GM21360 (cell line): ENCODE measurements at regions not wholly inside any gene's neighbourhood (a gene's known extent, or its start where the extent isn't known, plus 50 kb on each side); places are given as distances from the start of the nearest gene placed in this dataset.

Experiments used
- ATAC-seq: cut with Tn5 transposase; IDR thresholded peaks from one replicate; pipeline ENCODE4 v1.9.1; 2021; ENCODE audit warnings: mild to moderate bottlenecking, moderate library complexity; ENCODE audit not compliant: unreplicated experiment

DNA sequence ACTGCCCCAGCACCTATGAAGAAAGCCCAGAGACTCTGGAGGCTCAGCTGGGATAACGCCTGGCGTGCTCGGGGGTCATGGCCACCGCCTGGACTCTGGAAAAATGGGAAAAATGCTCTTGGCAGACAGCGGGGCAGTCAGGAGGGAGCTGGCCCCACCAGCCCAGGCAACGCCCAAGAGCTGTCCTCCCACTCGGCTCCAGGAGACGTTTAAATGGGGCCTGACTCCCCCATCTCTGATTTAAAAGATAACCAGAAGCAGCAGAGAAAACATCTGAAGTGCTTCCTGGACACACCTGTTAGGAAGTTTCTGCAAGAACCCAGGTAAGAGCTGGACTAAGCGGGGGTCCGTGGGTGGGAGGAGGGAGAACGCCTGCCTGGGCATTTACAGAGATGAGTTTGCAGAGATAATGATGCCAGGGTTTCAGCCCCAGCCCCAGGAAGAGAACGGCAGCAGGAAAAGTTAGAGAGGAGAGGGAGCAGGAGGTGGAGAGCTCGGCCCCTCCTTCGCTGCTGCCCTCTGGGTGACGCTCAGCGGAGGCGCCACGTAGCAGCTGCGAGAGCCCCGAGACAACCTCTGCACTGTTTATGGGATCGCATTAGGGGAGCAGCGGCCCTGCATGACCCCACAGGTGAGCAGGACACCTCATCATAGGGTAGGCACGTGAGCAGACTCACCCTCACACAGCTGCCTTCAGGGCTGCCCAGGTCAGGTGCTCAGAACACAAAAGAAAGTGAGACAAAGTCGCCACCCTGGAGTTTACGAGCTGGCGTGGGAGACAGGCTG is 83.5 kb upstream of the INSIG1 start:
- ATAC-seq: no peak

DNA sequence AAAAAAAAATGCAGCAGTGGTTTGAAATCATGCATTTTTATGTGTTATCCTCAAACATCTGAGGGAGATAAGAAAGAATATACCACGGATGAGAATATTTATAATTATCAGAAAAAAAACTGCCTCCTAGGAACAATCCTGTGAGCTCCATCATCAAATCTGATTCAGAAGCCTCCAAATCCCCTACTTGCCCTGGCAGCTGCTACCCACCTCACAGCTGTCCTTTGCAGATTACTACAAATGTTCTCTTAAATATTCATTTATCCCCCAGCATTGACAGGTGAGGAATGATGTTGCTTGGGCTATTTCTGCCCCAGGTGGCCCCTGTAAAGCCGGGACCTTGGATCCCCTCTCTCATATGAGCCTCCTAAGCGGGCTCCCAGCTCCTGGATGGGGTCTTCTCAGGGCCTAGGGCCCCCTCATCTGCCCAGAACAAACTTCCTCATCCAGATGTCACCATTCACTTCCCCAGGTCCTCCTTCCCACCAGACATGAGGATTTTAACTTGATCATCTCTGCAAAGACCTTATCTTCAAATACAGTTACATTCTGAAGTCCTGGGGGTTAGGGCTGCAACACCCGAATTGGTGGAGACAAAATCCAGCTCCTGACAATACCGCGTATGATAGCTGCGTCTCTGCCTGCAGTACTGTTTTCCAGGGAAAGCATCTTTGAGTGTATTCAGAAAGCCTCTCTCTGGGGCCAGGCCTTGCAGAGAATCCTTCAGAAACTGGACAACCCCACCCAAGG is 81.9 kb upstream of the INSIG1 start:
- no peak for ATAC-seq

DNA sequence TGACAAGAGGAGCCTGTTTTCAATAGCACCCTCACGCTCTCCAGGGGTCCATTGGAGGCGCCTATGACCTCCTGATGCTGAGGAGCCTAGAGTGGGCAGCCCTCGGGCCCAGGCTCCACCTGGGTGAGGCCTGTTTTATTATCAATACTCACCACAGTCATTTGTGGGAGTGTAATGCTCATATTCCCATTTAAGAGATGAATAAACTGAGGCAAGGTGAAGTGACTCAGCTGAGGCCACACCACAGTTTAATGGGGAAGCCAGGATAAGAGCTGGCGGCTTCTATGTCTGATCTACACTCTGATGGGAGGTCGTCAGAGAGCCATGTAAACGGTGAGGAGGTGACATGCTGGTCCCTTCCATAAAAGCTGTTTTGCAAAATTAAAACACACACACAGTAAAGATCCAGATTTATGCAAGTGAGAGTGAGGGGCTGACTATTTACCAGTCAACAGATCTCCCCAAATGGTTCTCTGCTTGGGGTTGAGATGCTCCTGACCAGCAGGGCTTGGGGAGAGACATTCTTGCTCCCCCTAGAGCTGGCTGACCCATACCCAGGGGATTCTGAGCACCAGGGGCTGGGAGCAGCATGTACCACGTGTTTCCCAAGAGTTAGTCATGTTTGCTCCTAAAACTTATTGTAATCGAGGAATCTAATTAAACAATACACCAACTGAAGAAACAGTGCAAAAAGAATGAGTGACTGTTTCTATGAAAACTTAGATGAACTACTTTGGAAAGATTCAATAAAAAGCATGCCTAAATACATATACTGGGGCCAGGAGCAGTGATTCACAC is 81.0 kb upstream of the INSIG1 start:
- ATAC-seq: no peak

DNA sequence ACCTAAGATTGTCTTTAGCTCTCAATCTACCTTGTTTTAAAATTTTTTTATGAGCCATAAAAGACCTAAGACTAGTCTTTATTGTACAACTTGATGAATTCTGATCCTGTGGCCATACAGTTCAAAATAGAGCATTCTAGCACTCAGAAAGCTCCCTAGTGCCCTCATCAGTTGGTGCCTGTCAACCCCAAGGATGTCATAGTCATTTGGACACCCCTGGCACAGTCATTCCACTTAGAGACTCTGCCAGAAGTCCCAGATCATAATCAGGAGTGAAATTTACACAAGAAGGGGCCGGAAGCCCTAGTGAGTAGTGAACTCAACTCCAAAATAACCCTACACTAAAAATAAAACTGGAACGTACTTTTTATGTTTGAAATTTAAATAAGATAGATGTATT is 80.0 kb upstream of the INSIG1 start:
- ATAC-seq: no peak

DNA sequence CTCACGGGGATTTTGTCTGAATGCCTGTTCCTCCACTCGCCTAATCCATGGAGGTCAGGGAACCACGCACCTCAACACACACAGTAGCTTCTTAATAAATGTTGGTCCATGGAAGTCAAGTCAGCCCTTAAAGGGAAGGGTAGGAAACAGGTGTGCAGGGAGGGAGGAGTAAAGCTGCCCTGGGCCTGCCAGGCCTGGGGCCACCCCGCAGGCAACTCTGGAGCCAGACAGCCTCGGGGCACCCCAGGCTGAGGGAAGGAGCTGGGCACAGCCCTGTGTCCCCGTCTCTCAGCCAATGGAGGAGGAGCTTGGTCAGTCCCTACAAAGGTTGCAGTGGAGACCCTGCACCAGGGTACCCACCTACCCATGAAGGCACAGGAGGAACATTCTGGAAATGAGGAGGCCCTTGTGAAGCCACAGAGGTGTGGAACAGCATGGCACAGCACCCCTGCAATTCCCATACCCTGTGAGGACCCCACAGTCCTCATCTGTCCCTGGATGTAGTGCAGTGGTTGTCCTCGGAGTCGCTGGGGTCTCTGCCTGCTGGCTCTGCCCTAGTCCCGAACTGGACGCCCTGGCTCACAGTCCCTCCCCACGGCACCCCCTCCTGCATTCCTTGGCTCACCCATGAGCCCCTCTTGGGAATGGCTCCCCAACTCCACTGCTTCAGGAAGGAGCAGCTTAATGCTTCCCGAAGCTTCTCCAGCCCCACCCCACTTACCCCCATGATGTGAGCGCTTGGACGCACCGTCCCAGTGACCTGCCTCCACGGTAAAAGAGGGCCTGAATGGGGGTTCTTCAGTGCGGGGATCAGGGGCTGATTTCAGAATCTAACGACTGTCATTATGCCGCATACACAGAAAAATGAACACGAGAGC is 79.2 kb upstream of the INSIG1 start:
- ATAC-seq: no peak

DNA sequence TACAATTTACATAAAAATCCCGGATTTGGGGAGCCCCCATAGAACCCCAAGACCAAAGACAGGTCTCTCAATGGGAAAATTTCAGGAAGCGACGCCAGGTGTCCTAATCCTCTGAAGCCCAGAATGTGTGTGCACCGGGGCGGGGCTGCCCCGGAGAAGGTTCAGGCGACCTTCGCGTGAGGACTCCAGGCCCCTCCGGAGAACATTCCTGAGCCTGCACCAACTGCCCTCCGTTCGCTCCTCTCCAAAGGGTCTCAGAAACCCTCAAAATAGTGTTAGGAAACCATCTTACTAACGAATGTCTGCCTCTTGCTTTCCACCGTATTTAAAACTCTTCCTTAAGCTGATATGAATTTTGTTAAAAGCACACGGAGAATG is 78.5 kb upstream of the INSIG1 start:
- no peak for ATAC-seq

DNA sequence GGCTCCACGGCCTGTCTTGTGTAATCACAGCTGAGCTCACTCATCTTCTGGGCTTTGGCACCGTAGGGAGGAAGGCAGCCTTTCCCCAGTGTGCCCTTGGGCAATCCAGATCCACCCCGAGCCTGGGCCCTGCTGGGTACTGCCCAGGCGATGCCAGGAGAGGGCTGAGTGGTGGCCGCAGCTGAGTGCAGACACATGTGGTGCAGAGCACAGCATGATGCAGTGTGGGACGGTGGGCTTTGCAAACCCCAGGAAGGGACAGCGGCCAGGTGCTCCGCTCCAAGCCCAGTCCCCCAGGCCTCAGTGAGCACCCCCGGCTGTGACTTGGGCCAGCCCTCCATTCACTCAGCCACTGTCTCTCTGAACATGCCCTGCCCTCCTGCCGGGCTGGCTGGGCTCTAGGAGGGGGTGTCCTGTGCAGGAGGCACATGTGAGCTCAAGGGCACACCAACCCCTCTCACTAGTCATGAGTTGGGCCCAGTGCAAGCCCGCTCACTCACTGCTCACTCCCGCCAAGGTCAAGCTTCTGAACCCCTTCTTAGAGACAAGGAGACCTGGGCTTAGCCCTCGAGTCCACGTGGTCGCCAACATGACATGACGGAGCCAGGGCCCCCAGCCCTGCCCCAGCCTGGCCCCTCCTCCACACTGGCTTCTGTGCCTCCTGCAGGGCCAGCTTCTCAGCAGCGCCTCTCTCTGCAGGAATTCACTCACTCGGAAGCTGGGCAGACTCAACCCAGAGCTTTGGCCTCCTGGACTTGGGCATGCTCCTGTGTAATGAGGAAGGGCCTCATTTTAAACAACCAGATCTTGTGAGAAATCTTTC is 77.5 kb upstream of the INSIG1 start:
- no peak for ATAC-seq

DNA sequence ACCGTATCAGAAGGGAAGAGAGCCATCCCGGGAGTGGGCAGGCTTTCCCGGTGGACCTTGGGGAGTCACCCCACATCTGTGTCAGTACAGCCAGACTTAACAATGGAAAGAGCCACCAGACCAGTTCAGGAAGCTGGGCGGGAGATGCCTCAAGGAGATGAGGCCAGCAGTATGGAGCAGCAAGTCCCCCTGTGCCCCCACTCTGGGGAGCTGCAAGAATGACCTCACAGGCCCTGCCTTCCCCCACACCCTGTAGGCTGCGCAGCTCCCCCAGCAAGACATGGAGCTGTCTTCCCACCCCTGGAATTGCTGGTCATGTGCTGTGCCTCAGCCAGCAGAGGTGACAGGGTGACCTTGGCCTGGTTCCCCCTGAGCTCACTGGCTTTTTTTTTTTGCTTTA is 76.8 kb upstream of the INSIG1 start:
- ATAC-seq: no peak

DNA sequence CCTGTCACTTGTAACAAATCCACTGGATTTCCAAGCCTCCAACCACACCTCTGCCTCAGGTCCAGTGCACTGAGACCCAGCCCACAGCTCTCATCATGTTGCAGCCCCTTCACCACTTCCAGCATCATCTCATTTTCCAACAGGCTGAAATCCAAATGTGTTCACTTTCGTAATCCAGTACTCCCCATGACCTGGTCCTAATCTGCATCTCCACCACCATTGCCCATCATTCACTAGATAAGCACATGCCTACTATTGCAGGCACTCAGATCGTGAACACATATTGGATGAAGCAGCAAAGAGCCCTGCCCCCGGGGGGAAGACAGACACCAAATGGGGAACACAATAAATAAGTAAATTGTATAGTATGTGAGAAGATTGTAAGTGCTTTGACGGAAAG is 76.1 kb upstream of the INSIG1 start:
- no peak for ATAC-seq

DNA sequence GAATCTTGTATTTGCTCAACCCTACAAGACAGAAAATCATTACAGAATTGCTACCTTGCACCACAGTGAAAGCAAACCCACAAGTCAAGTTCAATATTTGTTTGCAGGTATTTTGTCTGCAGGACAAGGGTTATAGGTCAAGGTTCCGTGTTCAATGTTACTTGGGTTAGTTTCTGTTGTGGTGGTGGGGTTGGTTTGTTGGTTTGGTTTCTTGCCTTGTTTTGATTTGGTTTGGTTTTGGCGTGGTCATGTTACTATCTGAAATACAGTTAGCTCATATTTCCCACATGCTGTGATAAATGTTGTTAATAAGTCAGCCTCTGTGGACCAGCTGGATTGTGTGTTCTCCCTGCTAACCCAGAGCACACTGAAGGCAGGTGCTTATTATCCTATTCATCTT is 75.6 kb upstream of the INSIG1 start:
- no peak for ATAC-seq

DNA sequence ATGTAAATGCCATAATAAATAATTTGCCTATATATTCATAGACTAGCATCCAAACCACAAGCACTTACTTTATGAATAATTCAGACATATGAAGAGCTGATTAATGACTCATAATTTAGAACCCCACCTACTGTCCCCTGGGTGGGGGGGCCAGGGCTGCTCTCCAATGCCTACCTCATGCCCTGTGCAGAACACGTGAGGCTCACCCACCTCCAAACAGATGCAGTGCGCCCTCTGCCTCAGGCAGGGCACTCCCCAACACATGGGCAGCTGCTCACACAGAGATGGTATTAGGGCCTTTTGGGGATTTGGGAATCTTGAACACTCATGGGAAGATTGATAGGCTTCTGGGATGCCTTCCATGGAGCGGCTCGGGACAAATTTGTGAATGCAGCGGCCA is 75.1 kb upstream of the INSIG1 start:
- ATAC-seq: no peak

DNA sequence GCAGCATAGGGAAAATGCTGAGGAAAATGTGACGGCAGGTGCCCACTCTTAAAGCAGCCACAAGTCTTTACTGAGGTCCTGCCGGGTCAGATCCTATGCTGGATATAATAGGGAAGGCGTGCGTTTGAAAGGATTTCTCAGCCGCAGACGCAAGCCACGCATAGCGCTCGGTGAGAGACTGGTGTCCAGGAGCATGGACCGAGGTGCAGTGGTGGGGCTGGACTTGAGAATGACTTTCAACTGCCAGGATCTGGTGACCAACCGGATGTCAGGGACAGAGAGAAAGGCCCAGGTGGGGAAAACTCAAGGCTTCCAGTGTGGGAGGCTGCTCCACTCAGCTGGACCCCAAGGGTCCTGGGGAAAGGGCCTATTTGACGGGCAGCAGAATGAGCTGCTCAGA is 74.7 kb upstream of the INSIG1 start:
- ATAC-seq: no peak

DNA sequence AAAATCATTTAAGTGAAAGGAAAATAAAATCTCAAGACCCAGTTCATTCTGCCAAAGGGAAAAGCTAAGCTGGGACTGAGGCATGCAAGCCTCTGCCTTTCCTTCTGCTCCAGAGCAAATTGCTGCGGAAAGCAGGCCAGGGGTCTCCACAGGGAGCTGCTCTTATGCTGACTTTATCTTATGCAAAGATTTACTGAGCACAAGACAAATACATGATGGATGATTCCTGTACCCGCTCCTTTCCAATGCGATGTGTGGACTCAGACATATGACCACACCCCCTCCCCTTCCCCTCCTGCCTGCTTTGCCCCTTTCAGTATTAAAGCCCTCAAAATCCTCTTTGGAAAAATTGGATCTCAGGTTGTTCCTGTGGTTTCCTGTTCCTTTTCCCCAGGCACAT is 74.2 kb upstream of the INSIG1 start:
- ATAC-seq: no peak

DNA sequence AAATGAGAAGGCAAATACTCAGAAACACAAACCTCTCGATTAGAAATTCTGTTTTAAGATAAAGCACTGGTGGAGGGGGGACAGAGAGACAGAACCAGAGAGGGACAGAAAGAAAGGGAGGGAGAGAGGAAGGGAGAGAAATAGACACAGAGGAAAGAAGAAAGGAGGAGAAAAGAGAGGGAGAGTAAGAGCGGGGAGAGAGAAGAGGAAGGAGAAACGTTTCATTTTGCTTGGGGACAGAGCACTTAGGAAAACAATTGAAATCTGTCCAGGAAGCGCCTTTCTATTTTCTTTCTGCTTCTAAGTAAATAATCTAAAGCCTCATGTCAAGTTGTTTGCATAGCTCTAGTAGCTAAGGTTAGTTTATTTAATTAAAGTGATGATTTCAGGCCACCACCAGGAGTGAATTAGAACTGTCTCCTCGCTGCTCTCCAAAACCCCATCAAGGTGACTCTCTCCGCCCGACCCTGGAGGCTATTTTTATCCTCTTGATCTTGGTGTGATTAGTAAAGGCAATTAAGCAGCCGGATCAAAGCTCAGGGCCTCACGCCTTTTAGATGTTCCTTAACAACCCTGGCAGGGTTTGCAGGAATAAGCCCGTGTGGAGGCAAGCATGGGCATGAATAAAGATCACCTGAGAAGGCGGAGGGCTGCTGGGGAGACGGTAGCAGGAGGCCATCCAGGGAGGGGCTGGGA is 73.4 kb upstream of the INSIG1 start:
- no peak for ATAC-seq

DNA sequence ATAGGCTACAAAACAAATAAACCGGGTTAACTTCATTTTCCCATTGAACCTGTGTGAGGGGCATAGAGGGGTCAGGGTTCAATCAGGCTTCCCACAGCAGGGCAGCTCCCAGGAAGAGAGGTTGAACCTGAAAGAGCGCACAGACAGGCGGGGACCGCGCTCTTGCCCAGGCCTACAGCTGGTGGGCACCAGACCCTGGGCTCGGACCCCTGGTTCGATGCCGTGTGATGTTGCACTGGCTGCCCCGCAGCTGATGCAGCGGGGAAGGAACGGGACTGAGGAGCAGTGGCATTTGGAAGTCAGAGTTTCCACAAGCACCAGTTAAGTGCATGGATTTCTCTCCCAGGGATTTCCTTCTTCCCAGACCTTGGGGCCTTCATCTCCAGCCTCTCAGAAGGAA is 72.6 kb upstream of the INSIG1 start:
- ATAC-seq: no peak

DNA sequence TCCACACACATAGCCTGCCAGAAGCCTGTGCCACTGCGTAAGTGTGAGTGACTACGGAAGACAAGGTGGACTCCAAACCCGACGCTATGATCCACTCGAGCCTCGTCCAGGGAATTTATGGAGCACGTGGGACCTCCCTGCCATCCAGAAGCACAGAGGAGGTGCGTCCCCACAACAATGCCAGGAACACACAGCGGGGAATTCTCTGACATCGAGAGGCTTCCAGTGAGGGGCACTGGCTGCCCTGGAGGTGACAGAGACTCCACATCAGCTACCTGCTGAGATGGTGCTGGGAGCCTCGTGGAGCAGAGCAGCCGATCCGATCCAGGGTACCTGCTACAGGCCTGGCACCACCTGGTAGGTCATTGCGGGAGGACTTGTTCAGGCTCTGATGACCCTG is 72.2 kb upstream of the INSIG1 start:
- no peak for ATAC-seq

DNA sequence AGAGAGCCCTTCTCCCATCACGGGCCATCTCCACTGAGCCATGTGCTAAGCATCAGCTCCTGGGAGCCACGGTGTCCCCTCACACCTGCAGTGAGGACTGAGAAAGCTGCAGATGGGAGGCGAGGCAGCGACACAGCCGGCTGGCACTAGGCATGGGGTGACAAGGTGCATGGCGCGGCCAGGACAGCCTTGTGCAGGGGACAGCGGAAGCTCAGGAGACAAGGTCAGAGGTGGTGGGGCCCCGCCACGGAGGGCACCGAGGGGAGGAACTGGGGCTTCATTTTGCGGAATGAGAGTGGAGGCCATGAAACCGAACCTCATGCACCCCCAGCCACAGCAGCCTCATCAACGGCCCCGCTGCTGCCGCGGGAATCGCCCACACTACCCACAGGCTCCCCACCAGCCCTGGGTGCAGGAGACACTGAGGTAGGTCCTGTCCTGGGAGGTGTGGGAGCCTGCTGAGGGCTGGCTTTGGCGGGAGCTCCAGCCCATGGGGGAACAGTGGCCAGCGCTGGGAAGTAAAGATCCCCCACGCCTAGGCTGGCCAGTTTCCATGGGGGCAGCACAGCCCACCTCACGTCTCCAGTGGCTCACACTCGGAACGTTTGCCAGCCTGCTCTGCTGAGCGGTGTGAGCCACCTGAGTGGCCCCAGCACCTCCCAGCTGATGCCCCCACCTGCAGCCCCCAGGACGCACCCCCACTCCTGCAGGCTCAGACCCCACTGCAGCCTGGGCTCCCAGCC is 71.2 kb upstream of the INSIG1 start:
- no peak for ATAC-seq

DNA sequence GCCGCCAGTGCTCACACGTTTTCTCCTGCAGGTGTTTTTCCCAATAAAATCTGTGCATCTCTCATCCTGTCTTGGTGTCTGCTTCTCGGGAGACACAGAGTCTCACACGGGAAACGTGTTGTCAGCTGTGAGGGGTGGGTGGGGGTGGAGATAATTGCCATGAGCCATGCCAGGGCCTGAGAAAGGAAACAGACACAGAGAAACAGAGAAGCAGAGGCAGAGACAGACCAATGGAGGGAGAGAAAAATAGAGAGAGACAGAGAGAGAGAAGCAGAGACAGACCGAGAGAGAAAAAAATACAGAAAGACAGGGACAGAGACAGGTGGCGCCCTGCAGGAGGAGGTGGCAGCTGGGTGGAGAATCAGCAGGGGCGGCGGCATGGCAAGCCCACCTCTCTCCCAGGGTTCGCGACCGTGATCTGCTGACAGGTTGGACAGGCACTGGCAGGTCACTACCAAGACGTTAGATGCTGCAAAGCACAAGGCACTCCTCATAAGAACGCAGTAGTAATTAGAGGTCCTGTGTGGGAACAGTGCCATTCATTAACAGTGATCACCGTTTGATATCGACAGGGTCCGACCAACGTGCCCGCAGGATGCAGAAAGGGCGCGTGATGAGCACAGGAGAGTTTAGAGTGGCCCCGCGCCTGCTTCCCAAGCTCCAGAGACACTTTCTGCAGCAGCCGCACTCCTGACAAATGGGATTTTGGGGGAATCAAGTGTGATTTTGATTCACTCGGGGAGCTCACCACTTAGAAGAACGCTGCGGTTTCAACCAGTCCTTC is 70.5 kb upstream of the INSIG1 start:
- no peak for ATAC-seq
